Stimulated activated CD8-positive, alpha-beta memory T cell treated with anti-CD3 and anti-CD28 coated beads, Interleukin-12 subunit alpha, Interleukin-12 subunit beta, amount 100 ng/mL, for 24 hours (primary cell): ENCODE measurements at regions not wholly inside any gene's neighbourhood (a gene's known extent, or its start where the extent isn't known, plus 50 kb on each side); places are given as distances from the start of the nearest gene placed in this dataset.
"Not testable (repeated sequence)": the region's sequence is repeated elsewhere in the genome, so short reads cannot be mapped to it uniquely, and the experiment has no call there.

ENCODE experiments used
- DNase-seq: peaks from one replicate; pipeline ENCODE4 v3.0.0-alpha.2; 2020; ENCODE audit errors: extremely low read depth

DNA sequence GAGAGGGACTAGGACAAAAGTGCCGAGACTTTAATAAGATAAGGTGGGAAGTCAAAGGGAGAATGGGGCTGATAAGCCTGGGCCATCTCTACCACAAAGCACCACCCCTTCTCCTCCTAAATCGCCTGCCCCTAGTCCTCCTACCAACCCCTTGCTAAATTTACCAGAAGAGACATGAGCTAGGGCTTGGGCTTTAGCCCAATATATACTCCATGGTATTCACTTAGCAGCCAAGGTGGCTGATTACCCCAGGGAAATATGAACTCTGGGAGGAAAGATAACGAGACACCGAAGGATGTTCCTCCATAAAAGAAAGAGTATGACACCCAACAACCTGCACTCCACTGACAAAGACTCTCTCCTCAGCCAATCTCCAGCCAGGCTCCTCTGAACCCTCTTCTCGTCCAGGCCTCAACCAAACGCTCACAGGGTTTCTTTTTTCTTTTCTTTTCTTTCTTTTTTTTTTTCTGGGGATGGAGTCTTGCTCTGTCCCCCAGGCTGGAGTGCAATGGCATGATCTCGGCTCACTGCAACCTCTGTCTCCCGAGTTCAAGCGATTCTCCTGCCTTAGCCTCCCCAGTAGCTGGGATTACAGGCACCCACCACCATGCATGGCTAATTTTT lies 610.2 kb downstream of the UQCRFS1 start:
- DNase-seq: no peak

- DNase-seq: no peak
These were observed 611.1 kb downstream of the UQCRFS1 start for GRCh38 chr19:28601723-28602440.

- no peak for DNase-seq
These were observed 614.1 kb downstream of the UQCRFS1 start for GRCh38 chr19:28598861-28599260.

DNA sequence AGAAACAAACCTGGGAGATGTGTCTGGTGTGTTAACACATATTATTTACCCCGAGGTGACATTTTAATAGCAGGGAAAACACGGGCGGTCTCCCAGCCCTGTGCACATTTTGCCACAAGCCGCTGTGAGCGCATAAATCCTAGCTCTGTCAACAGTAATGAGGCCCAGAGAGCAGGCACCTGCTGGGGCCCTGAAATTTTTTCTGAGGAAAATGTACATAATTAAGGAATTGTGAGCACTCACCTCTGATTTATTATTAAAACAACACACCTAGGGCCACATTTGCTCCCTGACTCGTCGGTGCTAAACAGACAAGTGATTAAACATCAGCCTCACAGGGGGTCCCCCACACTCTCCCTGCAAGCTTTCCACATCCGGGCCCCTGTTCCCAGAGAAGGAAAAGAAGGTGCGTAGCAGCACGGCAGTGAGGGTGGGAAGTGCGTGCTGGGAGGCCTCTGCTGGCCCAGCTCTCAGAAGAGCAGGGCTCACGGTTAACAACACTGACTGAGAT lies 616.3 kb downstream of the UQCRFS1 start:
- DNase-seq: no peak

DNA sequence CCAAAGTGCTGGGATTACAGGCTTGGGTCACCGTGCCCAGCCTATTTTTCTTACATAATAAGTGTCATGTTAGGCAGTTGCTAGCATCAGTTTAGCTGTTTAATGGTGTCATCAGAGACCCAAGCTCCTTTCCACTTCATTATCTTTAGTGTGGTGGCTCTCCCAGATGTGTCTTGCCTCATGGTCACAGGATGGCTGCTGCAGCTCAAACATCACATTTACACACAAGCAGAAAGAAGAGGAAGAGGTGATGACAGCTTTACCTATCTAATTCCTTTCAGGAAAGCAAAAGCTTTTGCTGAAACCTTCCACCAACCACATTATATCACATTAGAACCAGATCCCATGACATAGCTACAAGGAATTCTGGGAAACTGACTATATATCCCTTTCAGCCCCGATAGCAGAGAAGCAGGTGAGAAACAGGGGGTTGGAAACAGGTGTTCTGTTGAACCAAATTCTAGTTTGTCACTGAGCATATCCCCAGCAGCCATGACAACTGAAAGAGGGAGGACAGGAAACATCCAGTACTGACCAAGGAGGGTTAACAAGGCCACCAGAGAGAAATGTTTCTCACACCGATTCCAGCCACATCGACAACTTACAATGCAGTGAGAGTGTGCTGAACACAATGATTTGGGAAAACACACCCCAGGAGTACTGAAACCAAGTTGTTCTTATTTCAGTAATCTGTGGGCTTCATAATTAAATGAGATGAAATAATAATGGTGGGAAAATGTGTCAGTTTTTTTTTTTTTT lies 617.0 kb downstream of the UQCRFS1 start:
- DNase-seq: no peak

DNA sequence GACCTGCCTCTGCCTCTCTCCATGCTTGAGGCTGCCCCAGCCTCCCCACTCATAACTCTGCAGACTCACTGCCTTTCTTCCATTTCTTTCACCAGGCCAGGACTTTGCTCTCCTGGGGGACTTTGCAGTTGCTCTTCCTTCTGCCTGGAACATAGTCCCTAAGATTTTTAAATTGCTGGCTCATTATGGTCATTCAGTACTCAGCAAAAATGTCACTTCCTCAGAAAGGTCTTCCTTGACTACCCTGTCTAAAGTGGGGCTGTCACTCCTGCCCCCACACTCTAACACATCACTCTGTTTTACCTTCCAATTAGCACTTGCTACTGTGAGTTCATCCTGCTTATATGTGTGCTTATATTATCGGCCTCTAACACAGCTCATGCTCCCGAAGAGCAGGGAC lies 618.2 kb downstream of the UQCRFS1 start:
- DNase-seq: no peak

- DNase-seq: not testable (repeated sequence)
These were observed 623.0 kb downstream of the UQCRFS1 start for GRCh38 chr19:28589991-28590411.

GRCh38 chr19:28586474-28586873 lies 626.5 kb downstream of the UQCRFS1 start:
- no peak for DNase-seq

DNA sequence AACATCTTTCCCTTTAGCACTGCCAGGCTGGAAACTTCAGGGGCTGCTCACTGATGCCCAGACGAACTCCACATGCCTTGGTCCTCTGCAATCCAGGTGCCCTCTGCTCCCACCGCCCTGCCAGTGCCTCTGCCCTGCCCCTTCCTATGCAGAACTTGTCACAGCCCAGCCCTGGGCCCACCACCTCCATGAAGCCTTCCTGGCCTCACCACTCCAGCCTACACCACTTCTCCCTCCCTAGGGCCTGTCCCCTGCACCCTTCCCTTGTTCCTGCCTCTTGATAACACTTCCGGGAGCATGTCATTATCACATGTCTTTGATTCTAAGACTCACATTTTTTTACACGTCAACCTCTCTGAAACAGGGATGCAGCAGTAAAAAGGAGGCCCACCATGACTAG lies 627.2 kb downstream of the UQCRFS1 start:
- DNase-seq: no peak

GRCh38 chr19:28583713-28584112 lies 629.2 kb downstream of the UQCRFS1 start:
- no peak for DNase-seq

- DNase-seq: no peak
These were observed 629.7 kb downstream of the UQCRFS1 start for GRCh38 chr19:28583242-28583641.

- DNase-seq: no peak
These were observed 630.2 kb downstream of the UQCRFS1 start for GRCh38 chr19:28582796-28583195.

DNA sequence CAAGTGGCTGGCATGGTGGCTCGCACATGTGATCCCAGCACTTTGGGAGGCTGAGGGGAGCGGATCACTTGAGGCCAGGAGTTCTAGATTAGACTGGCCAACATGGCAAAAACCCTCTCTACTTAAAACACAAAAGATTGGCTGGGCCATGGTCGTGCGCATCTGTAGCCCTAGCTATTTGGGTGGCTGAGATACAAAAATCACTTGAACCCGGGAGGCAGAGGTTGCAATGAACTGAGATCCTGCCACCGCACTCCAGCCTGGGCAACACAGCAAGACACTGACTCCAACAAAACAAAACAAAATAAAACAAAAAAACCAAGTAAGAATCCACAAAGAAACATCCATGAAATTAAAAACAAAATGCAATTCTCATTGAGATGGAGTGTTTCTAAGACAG lies 630.6 kb downstream of the UQCRFS1 start:
- DNase-seq: no peak

DNA sequence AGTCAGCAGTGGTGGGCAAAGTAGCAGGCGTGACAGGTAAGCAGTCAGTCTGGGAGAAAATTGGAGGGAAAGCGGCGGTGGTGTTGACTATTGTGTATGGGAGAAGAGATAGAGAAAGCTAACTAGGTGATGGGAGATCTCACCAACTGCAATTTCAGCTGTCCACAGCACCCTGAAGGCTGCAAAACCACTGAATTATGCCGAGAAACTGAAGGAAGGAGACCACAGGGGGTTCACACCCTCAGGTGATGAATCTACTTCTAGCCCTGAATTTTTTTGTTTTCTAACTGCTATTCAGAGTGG lies 631.5 kb downstream of the UQCRFS1 start:
- DNase-seq: no peak

- DNase-seq: no peak
These were observed 634.0 kb downstream of the UQCRFS1 start for GRCh38 chr19:28578786-28579505.

- DNase-seq: no peak
These were observed 634.7 kb downstream of the UQCRFS1 start for GRCh38 chr19:28578208-28578607.

- DNase-seq: no peak
These were observed 635.3 kb downstream of the UQCRFS1 start for GRCh38 chr19:28577666-28578065.

DNA sequence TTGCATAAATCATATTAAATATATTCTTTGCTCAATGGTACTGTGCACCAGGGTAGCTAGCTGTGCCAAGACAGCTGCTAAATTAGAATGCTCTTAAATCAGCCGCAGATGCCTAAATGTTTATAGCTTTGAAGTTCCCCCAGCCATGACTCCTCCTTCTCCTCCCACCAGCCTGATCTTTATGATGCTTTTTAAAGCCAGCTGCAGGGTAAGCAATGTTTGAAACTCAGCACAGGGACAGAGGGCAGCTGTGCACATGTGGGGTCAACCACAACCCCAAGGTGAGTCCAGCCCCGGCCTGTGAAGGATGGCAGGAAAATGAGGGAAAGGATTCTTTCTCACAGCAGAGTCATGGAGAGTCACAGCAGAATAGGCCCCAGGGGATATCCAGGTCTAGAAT lies 635.7 kb downstream of the UQCRFS1 start:
- no peak for DNase-seq

GRCh38 chr19:28575816-28576215 lies 637.1 kb downstream of the UQCRFS1 start:
- DNase-seq: no peak

GRCh38 chr19:28575312-28575711 lies 637.6 kb downstream of the UQCRFS1 start:
- DNase-seq: not testable (repeated sequence)

- DNase-seq: no peak
These were observed 638.7 kb downstream of the UQCRFS1 start for GRCh38 chr19:28574212-28574611.
